H1 (cell line): ENCODE measurements at regions not wholly inside any gene's neighbourhood (a gene's known extent, or its start where the extent isn't known, plus 50 kb on each side); places are given as distances from the start of the nearest gene placed in this dataset.

ENCODE experiments used
- EZH2 ChIP-seq: fragments of 200-600 bp; sonication (generic); IDR thresholded peaks from 2 replicates; pipeline ENCODE4 v1.7.1; 2012; ENCODE audit warnings: low read depth, mild to moderate bottlenecking, moderate library complexity, low read length, inconsistent platforms; ENCODE audit not compliant: severe bottlenecking
- NANOG ChIP-seq: IDR thresholded peaks from 2 replicates; pipeline ENCODE4 v1.6.1; 2011; ENCODE audit warnings: low read length, low read depth, mild to moderate bottlenecking, inconsistent platforms; ENCODE audit not compliant: insufficient read depth, poor library complexity, severe bottlenecking
- TF ChIP-seq, protein P1 (sequence below): IDR thresholded peaks from 2 replicates; pipeline ENCODE4 v1.6.1; 2012; ENCODE audit warnings: inconsistent platforms

DNA sequence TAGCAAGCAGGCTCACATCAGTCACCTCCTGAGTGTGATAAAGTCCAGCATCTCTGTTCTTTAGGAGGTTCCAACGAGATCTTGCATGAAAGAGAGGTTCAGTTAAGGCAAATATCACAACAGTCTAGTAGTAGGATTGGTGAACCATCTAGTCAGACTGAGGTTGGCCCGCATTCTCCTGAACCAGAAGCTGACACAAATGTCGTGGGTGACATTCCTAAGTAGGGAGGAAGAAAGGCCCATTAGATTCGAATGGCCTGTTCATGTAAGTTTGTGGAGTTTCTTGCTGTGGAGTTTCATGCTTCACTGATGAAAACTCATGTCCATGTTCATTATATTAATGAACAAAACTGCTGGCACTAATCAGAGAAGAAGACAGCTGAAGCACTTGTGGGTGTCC, 66.7 kb upstream of the XCR1 start (continued):
- TF ChIP-seq, protein P1, sequence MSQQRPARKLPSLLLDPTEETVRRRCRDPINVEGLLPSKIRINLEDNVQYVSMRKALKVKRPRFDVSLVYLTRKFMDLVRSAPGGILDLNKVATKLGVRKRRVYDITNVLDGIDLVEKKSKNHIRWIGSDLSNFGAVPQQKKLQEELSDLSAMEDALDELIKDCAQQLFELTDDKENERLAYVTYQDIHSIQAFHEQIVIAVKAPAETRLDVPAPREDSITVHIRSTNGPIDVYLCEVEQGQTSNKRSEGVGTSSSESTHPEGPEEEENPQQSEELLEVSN = no peak
- TF ChIP-seq EZH2 (no peak), NANOG (no peak)
- TF ChIP-seq, all 59 proteins: peak for 0
